GM12872 (cell line): ENCODE measurements at regions not wholly inside any gene's neighbourhood (a gene's known extent, or its start where the extent isn't known, plus 50 kb on each side); places are given as distances from the start of the nearest gene placed in this dataset.

ENCODE experiments used
- CTCF ChIP-seq: IDR thresholded peaks from 3 replicates; pipeline ENCODE4 v1.5.1; 2011; ENCODE audit warnings: low read depth, mild to moderate bottlenecking, low read length, moderate library complexity; ENCODE audit not compliant: insufficient read depth

GRCh38 chr10:105769248-105770184 is 1128.4 kb downstream of the SORCS3 start:
- TF ChIP-seq CTCF: no peak

GRCh38 chr10:105763611-105764010 is 1122.5 kb downstream of the SORCS3 start:
- TF ChIP-seq CTCF: no peak

GRCh38 chr10:105761576-105762260 is 1120.6 kb downstream of the SORCS3 start:
- TF ChIP-seq CTCF: no peak

- no peak for TF ChIP-seq CTCF
Observed at GRCh38 chr10:105759669-105760068, 1118.6 kb downstream of the SORCS3 start.

- no peak for TF ChIP-seq CTCF
Observed at GRCh38 chr10:105758209-105758998, 1117.3 kb downstream of the SORCS3 start.

GRCh38 chr10:105757302-105757701 is 1116.2 kb downstream of the SORCS3 start:
- no peak for TF ChIP-seq CTCF

GRCh38 chr10:105756386-105756785 is 1115.3 kb downstream of the SORCS3 start:
- no peak for TF ChIP-seq CTCF
